GM19239 (cell line): ENCODE measurements at regions not wholly inside any gene's neighbourhood (a gene's known extent, or its start where the extent isn't known, plus 50 kb on each side); places are given as distances from the start of the nearest gene placed in this dataset.

Source experiments
- DNase-seq: peaks from one replicate; pipeline ENCODE4 v3.0.0; 2011; ENCODE audit warnings: low spot score; ENCODE audit not compliant: insufficient read length
- FAIRE-seq: peaks from 2 replicates; lab custom pipeline; 2011; peaks lifted over from hg19 to GRCh38; lab: Jason Lieb, UNC

DNA sequence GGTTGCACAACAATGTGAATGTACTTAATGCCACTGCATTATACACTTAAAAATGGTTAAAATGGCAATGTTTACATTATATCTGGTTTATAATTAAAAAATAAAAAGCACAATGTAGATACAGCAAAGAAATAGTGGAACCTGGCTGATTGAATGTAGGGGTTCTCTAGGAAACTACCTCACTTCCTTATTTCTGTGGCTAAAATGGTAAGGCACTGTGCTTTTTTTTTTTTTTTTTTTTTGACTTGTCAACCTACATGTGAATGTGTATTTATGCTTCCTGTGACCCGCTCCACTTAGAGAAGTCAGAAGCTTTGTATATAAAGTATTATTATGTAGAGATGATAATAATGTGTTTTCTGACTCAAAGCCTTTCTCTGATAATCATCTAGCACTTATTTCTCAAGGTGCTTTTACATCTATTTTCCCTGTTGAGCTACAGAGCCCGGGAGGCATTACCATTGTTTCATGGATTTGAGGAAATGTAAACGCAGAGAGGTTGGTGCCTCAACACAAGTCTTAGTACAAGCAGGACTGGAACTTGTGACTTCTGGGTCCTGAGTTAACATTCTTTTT, 55.0 kb downstream of the SOX4 start:
- no peak for FAIRE-seq
- DNase-seq: no peak

DNA sequence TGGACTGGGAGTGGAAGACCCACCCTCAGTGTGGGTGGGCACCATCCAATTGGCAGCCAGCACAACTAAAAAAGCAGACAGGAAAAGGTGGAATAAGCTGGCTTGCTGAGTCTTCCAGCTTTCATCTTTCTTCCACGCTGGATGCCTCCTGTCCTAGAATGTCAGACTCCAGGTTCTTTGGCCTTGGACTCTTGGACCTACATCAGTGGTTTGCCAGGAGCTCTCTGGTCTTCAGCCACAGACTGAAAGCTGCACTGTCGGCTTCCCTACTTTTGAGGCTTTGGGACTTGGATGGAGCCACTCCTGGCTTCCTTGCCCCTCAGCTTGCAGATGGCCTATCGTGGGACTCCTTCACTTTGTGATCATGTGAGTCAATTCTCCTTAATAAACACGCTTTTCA, 59.8 kb downstream of the SOX4 start:
- no peak for DNase-seq
- no peak for FAIRE-seq

GRCh38 chr6:21653905-21654304, 60.4 kb downstream of the SOX4 start:
- FAIRE-seq: no peak
- no peak for DNase-seq

- DNase-seq: no peak
- FAIRE-seq: no peak
Measured at GRCh38 chr6:21654361-21654760, 60.8 kb downstream of the SOX4 start.

DNA sequence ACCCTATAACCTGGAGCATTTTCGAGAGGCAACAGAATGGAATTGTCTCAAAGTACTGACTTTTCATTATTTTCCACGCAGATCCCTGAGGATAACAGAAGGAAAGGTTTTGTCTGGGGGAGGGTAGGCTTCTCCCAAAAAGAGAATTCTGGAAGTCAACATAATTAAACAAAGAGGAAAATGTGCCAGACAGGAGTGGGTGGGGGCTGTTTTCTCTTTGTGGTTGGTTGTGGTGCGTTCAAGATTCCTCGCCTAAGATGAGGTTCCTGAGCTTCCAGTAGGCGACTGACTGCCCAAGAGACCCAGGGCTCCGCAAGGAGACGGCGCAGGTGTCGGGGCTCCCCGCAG, 70.4 kb downstream of the SOX4 start:
- DNase-seq: no peak

DNA sequence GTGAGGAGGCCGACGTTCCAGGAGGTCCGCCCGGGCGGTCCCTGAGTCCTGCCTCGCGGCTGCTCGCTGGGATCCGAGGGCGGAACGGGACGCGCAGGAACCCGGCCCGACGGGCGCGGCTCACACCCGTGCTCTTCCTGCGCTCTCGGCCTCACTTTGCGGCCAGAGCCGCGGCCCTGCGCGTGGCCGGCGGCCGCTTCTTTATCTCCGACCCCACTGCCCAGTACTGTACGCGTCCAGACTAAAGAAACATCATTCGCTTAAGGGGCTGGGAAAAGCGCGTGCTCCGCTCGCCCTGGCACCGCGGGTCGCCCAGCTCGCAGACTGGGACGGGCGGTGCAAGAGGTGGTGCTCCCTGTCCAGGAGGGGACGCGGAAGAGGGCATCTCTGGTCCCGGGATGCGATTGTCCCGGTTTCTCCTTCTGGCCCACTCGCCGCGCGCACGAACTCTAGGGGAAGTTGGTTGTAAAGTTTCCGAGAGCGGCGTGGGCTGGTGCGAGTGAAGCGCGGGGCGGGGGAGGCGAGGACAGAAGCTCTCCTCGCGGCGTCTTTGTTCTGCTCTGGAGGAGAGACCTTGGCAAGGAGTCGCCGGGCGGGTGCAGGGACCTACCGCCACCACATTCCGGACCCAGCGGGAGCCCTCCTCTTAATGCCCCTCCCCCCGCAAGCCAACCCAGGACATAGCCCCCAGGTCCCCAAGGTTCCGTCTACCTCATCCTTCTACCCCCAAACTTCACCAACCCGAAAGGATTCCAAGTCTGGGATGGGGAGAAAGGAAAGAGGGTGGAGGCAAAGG, 71.0 kb downstream of the SOX4 start:
- FAIRE-seq: no peak
- DNase-seq: no peak

More for the DNA sequence above, 70.4 kb downstream of the SOX4 start:
- no peak for FAIRE-seq

GRCh38 chr6:21665110-21665391, 71.5 kb downstream of the SOX4 start:
- no peak for DNase-seq
- no peak for FAIRE-seq

- FAIRE-seq (no peak), DNase-seq (no peak)
Measured at GRCh38 chr6:21665392-21666200, 72.0 kb downstream of the SOX4 start.

DNA sequence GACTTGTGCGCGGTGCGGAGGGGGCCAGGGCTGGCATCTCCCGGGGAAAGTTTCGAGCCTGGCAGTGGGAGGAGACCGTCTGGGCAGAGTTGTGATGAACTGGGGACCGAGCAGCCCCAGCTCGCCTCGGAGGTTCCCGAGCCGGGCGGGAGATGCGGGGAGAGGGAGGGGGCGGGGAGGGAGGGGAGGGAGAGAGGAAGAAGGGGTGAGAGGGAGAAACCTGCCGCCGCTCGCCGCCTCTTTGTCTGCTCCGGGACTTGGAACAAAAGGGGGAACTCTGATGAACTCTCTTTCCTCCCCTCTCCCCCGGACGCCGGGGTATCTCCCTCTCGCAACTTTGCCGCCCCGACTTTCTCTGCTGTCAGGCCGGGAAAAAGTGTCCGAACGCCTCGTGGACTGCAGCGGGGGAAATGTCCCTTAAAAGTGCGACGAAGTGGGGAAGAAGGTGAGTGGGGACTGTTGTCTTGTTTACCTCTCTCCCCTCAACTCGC, 72.7 kb downstream of the SOX4 start:
- DNase-seq: no peak
- no peak for FAIRE-seq

DNA sequence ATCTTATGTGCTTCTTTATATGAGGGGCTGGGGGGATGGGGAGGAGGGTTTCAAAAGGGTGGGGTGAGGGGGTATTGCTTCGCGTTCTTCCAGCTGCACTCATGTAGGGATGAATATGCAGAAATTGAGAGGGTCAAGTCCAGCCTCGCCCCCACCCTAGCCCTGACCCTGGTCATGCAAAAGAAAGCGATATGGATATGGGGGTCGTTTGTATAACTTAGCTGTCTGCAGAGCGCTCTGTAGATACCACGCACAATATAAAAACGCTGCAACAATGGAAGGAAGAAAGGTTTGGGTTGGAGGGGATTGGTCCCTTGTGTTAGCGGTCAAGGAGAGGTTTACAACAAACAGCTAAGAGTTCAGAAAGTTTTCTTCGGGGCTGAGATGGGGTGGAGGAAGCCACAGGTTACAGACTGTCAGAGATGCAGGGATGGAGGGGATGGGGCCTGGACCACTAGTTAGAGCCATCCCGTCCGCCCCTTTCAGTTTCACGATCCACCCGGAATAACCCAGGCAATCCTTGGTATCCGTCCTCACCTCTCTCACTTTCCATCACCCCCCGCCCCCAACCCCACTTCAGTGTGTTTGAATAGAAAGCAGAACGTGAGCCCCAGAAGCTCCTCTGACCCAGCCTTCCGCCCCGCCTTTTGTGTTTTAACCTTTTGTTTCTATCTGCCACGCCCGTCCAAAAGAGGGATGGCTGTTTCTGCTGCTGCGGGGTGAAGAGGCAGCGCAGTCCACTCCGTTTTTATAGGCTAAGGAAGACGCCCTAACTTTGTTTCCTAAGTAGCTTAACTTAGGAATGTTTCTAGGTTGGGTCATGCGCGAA, 73.5 kb downstream of the SOX4 start:
- FAIRE-seq: no peak
- no peak for DNase-seq

- FAIRE-seq (no peak), DNase-seq (no peak)
Measured at GRCh38 chr6:21668795-21669194, 75.2 kb downstream of the SOX4 start.

DNA sequence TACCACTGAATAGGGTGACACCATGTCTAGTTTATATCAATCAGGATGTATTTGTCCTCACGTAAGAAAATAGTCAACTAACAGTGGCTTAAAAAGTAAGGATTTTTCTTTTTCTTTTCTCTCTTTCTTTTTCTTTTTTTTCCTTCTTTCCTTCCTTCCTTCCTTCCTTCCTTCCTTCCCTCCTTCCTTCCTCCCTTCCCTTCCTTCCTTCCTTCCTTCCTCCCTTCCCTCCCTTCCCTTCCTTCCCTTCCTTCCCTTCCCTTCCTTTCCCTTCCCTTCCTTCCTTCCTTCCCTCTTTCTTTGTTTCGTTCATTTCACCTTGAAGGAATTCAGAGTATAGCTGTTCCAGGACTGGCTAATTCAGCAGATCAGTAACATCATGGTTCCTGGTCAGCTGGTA, 83.2 kb downstream of the SOX4 start:
- no peak for FAIRE-seq

DNA sequence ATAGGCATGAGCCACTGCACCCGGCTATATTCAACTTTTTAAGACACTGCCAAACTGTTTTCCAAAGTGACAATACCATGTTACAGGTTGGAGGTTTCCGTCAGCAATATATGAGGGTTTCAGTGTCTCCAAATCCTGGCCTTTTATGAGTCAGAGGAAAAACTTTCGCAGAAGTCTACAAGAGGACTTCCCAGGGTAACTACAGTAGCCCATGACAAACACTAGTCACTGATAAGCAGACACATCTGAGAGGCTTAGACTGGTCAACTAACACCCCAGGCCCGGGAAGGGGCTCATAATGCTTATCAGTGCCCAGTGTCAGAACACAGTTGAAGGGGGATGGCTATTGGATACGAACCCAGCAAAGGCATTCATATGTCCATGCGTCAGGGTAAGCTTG, 85.4 kb downstream of the SOX4 start:
- no peak for FAIRE-seq
- no peak for DNase-seq

More for the DNA sequence above, 83.2 kb downstream of the SOX4 start:
- no peak for DNase-seq

- no peak for DNase-seq
- no peak for FAIRE-seq
Measured at GRCh38 chr6:21679761-21680265, 86.3 kb downstream of the SOX4 start.

DNA sequence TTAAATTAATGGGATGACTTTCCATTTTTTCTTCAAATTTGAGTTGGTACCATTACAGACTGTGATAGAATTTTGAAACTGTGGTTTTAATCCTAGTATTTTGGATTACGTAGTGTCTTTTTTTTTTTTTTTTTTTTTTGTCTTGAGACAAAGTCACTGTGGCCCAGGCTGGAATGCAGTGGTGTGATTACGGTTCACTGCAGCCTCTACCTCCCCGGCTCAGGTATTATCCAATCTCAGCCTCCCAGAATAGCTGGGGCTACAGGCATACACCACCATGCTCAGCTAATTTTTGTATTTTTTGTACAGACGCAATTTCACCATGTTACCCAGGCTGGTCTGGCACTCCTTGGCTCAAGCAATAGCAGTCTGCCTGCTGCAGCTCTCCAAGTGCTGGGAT, 87.1 kb downstream of the SOX4 start:
- no peak for DNase-seq
- no peak for FAIRE-seq

- DNase-seq: no peak
- FAIRE-seq: no peak
Measured at GRCh38 chr6:21690489-21690888, 96.9 kb downstream of the SOX4 start.

GRCh38 chr6:21691685-21692346, 98.3 kb downstream of the SOX4 start:
- no peak for DNase-seq
- no peak for FAIRE-seq

DNA sequence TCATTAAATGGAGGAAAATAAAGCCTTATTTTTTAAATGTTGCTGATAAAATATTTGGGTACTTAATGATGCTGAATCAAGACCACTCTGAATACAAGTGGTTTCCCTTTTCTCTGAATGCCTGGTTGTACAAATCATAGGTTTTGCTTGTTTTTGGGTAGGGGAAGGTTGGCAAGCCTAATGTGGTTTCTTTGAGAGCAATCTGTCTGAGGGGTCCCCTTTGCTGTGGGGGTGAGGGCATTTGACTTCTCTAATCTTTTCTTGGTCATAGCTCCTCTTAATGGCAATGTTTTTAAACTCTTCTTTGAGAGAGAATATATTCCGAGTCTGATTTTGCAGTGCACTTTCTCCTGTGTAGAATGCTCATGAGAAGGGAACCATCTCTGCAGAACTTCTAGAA, 99.2 kb downstream of the SOX4 start:
- FAIRE-seq (no peak), DNase-seq (no peak)

DNA sequence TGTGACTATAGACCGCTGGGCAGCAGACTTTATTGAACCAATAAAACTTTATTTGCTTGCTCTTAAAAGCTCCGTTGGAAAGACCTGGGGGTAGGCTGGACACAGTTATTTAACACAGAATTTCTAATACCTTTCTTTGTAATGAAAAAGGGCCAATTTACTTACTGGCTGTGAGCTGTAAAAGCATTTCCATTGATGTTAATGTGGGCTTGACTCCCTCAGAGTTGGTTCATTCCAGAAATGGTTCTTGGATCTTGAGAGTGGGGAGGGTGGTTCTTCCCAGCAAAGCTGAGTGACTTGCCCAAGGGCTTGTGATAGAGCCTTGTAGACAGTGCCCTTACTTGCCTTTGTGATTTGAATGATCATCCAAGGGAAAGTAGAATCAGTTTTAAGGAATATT, 100.6 kb downstream of the SOX4 start:
- DNase-seq: no peak
- FAIRE-seq: no peak
